C1 segment of cervical spinal cord (tissue), 14 donors: ENCODE measurements at regions not wholly inside any gene's neighbourhood (a gene's known extent, or its start where the extent isn't known, plus 50 kb on each side); places are given as distances from the start of the nearest gene placed in this dataset.

Experiments used
- DNase-seq, 14 donors: peaks; one replicate each; lab custom pipeline; 2025; lab: John Stamatoyannopoulos, UW

GRCh38 chrX:14173873-14174272 lies 144.2 kb upstream of the GEMIN8 start:
- DNase-seq = no peak

- no peak for DNase-seq
Measured at GRCh38 chrX:14164828-14165227, 135.1 kb upstream of the GEMIN8 start.

- DNase-seq = no peak
Measured at GRCh38 chrX:14125462-14125861, 95.8 kb upstream of the GEMIN8 start.

- DNase-seq = no peak
Measured at GRCh38 chrX:14124562-14124961, 94.9 kb upstream of the GEMIN8 start.

GRCh38 chrX:14095702-14096101 lies 66.0 kb upstream of the GEMIN8 start:
- no peak for DNase-seq

GRCh38 chrX:14094191-14094590 lies 64.5 kb upstream of the GEMIN8 start:
- DNase-seq = no peak

GRCh38 chrX:14084466-14084865 lies 54.8 kb upstream of the GEMIN8 start:
- DNase-seq = no peak

- DNase-seq = no peak
Measured at GRCh38 chrX:14083783-14084182, 54.1 kb upstream of the GEMIN8 start.

GRCh38 chrX:14079891-14080430 lies 50.3 kb upstream of the GEMIN8 start:
- DNase-seq = no peak
